ENCODE measurements at regions not wholly inside any gene's neighbourhood (a gene's known extent, or its start where the extent isn't known, plus 50 kb on each side); places are given as distances from the start of the nearest gene placed in this dataset.
A peak's percentile ranks its signal among the peaks of the same experiment; 100 is the strongest.

GRCh38 chr18:37641573-37641972 lies 76.0 kb upstream of the CELF4 start:
- H3K4me1 Mint-ChIP-seq (ENCODE audit: low read depth, unreplicated experiment) = peaks cover 10% of the 10 kb centered on the region
- no peaks in the 10 kb centered on the region for H4K20me1 ChIP-seq (ENCODE audit: insufficient read depth, low read length)

GRCh38 chr18:37640504-37640903 lies 74.9 kb upstream of the CELF4 start:
- peaks cover 5% of the 10 kb centered on the region for H3K9me3 Mint-ChIP-seq (ENCODE audit: unreplicated experiment)
- H3K36me3 ChIP-seq (ENCODE audit: insufficient read depth, low read length) = no peaks in the 10 kb centered on the region
- H3K27ac ChIP-seq (ENCODE audit: low read depth, low read length) = no peak overlapping the region
- no peaks in the 10 kb centered on the region for H3K27me3 ChIP-seq (ENCODE audit: insufficient read depth, low read length)
- no peak overlapping the region for H2AFZ ChIP-seq (ENCODE audit: low read depth, low read length)
- FAIRE-seq (no peak), DNase-seq (ENCODE audit: low read depth) (no peak)
- no peaks in the 10 kb centered on the region for H3K36me3 Mint-ChIP-seq (ENCODE audit: low read depth, unreplicated experiment)
- peaks cover 10% of the 10 kb centered on the region for H3K4me1 Mint-ChIP-seq (ENCODE audit: low read depth, unreplicated experiment)
- TF ChIP-seq EZH2 (IDR thresholded peaks at IDR 0.05; ENCODE audit: insufficient read depth, low read length) (no peak), CTCF (IDR thresholded peaks at IDR 0.05; ENCODE audit: insufficient read depth, low read depth, low read length) (no peak)
- no peaks in the 10 kb centered on the region for H3K27me3 Mint-ChIP-seq (ENCODE audit: low read depth, unreplicated experiment)
- no peak overlapping the region for H3K4me2 ChIP-seq (ENCODE audit: low read length)
- H4K20me1 ChIP-seq (ENCODE audit: insufficient read depth, low read length) = no peaks in the 10 kb centered on the region
- H3K9ac ChIP-seq (ENCODE audit: low read length) = no peak overlapping the region
- no peaks in the 10 kb centered on the region for H3K79me2 ChIP-seq (ENCODE audit: insufficient read depth, low read length)
- no peak overlapping the region for H3K27ac Mint-ChIP-seq (ENCODE audit: unreplicated experiment)
- H3K4me1 ChIP-seq (ENCODE audit: insufficient read depth, low read length) = no peaks in the 10 kb centered on the region
- no peak overlapping the region for H3K4me3 ChIP-seq (ENCODE audit: insufficient read depth, low read depth, low read length)
- no peak overlapping the region for H3K4me3 Mint-ChIP-seq (ENCODE audit: unreplicated experiment)
- peaks cover 12% of the 10 kb centered on the region for H3K9me3 ChIP-seq (ENCODE audit: insufficient read depth, low read depth, low read length)

More at GRCh38 chr18:37641573-37641972, 76.0 kb upstream of the CELF4 start:
- no peaks in the 10 kb centered on the region for H3K4me1 ChIP-seq (ENCODE audit: insufficient read depth, low read length)
- H3K36me3 ChIP-seq (ENCODE audit: insufficient read depth, low read length) = no peaks in the 10 kb centered on the region
- Mint-ChIP-seq H3K27me3 (ENCODE audit: low read depth, unreplicated experiment) (no peaks in the 10 kb centered on the region), H3K27ac (ENCODE audit: unreplicated experiment) (no peak overlapping the region), H3K36me3 (ENCODE audit: low read depth, unreplicated experiment) (no peaks in the 10 kb centered on the region), H3K9me3 (ENCODE audit: unreplicated experiment) (peaks cover 9% of the 10 kb centered on the region), H3K4me3 (ENCODE audit: unreplicated experiment) (no peak overlapping the region)
- no peak overlapping the region for H3K27ac ChIP-seq (ENCODE audit: low read depth, low read length)
- DNase-seq (ENCODE audit: low read depth) = no peak
- peaks cover 12% of the 10 kb centered on the region for H3K9me3 ChIP-seq (ENCODE audit: insufficient read depth, low read depth, low read length)
- no peak overlapping the region for H3K9ac ChIP-seq (ENCODE audit: low read length)
- H3K27me3 ChIP-seq (ENCODE audit: insufficient read depth, low read length) = no peaks in the 10 kb centered on the region
- no peak for FAIRE-seq
- H3K4me3 ChIP-seq (ENCODE audit: insufficient read depth, low read depth, low read length) = no peak overlapping the region
- H3K79me2 ChIP-seq (ENCODE audit: insufficient read depth, low read length) = no peaks in the 10 kb centered on the region
- H3K4me2 ChIP-seq (ENCODE audit: low read length) = no peak overlapping the region
- no peak for TF ChIP-seq EZH2 (IDR thresholded peaks at IDR 0.05; ENCODE audit: insufficient read depth, low read length)
- TF ChIP-seq CTCF (IDR thresholded peaks at IDR 0.05; ENCODE audit: insufficient read depth, low read depth, low read length) = no peak
- H2AFZ ChIP-seq (ENCODE audit: low read depth, low read length) = no peak overlapping the region

GRCh38 chr18:37639846-37640245 lies 74.2 kb upstream of the CELF4 start:
- DNase-seq (ENCODE audit: low read depth) (no peak), FAIRE-seq (no peak)
- Mint-ChIP-seq H3K4me1 (ENCODE audit: low read depth, unreplicated experiment) (peaks cover 10% of the 10 kb centered on the region), H3K36me3 (ENCODE audit: low read depth, unreplicated experiment) (no peaks in the 10 kb centered on the region), H3K9me3 (ENCODE audit: unreplicated experiment) (peaks cover 6% of the 10 kb centered on the region), H3K27ac (ENCODE audit: unreplicated experiment) (peak overlapping the region; percentile 13), H3K4me3 (ENCODE audit: unreplicated experiment) (no peak overlapping the region), H3K27me3 (ENCODE audit: low read depth, unreplicated experiment) (no peaks in the 10 kb centered on the region)
- H4K20me1 ChIP-seq (ENCODE audit: insufficient read depth, low read length) = no peaks in the 10 kb centered on the region
- no peak overlapping the region for H3K4me3 ChIP-seq (ENCODE audit: insufficient read depth, low read depth, low read length)
- TF ChIP-seq CTCF (IDR thresholded peaks at IDR 0.05; ENCODE audit: insufficient read depth, low read depth, low read length) (no peak), EZH2 (IDR thresholded peaks at IDR 0.05; ENCODE audit: insufficient read depth, low read length) (no peak)
- H3K4me2 ChIP-seq (ENCODE audit: low read length) = no peak overlapping the region
- no peaks in the 10 kb centered on the region for H3K36me3 ChIP-seq (ENCODE audit: insufficient read depth, low read length)
- H3K9ac ChIP-seq (ENCODE audit: low read length) = no peak overlapping the region
- H2AFZ ChIP-seq (ENCODE audit: low read depth, low read length) = no peak overlapping the region
- H3K9me3 ChIP-seq (ENCODE audit: insufficient read depth, low read depth, low read length) = peaks cover 12% of the 10 kb centered on the region
- no peaks in the 10 kb centered on the region for H3K27me3 ChIP-seq (ENCODE audit: insufficient read depth, low read length)
- H3K4me1 ChIP-seq (ENCODE audit: insufficient read depth, low read length) = no peaks in the 10 kb centered on the region
- H3K79me2 ChIP-seq (ENCODE audit: insufficient read depth, low read length) = no peaks in the 10 kb centered on the region
- no peak overlapping the region for H3K27ac ChIP-seq (ENCODE audit: low read depth, low read length)
